Colonic mucosa (tissue), 4 donors: ENCODE measurements at regions not wholly inside any gene's neighbourhood (a gene's known extent, or its start where the extent isn't known, plus 50 kb on each side); places are given as distances from the start of the nearest gene placed in this dataset.

Source experiments
- DNase-seq: peaks from one replicate; pipeline ENCODE4 v3.0.0-alpha.2; 2020
- H3K27ac ChIP-seq: fragments of 200-600 bp; one replicate; pipeline ENCODE4 v1.8.0; 2021
- H3K27me3 ChIP-seq: fragments of 200-600 bp; one replicate; pipeline ENCODE4 v1.8.0; 2021
- H3K36me3 ChIP-seq: fragments of 200-600 bp; one replicate; pipeline ENCODE4 v1.8.0; 2021
- H3K4me1 ChIP-seq: fragments of 200-600 bp; one replicate; pipeline ENCODE4 v1.8.0; 2021; ENCODE audit warnings: mild to moderate bottlenecking
- H3K4me3 ChIP-seq: fragments of 200-600 bp; one replicate; pipeline ENCODE4 v1.8.0; 2021
- H3K9ac ChIP-seq, 2 donors: one replicate each; pipeline ENCODE4 v1.7.0; 2013; ENCODE audit warnings: control low read depth in 2 of 2, low read depth in 2 of 2, low read length in 2 of 2
- H3K9me3 ChIP-seq: fragments of 200-600 bp; one replicate; pipeline ENCODE4 v1.8.0; 2021
- intact Hi-C: fragments of 100-400 bp; cut with DNase I; formaldehyde crosslinking; loops from one replicate; pipeline ENCODE4 v1.14.1; 2022
- TF ChIP-seq, protein P1 (sequence below): fragments of 200-600 bp; IDR thresholded peaks from one replicate; pipeline ENCODE4 v1.8.0; 2022; ENCODE audit warnings: antibody characterized with exemption, mild to moderate bottlenecking
- donor health status: healthy.
- donor health status: DM: no; HTN: no; CAD: no.
- donor health status: DM: no; HTN: no; CAD: no.

DNA sequence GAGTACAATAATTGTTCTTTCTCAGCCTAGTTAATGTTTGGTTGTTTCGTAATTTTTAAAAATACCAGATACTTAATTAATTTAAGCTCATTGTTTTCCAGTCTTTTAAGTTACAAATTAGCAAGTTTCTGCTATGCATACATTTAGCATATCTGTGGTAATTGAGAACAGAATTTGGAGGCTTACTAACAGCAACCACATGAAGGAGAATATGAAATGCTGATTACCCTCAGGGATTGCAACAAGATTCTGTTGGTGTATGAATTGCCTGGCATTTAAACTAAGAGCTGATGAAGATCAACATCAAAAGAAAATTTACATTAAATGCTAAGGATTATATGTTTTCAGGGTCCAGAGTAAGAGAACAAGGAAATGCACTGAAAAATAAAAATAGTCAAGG is 580.0 kb upstream of the INTU start:
- Histone ChIP-seq H3K4me1 (no peaks in the 10 kb centered on the region), H3K36me3 (no peaks in the 10 kb centered on the region), H3K9me3 (no peaks in the 10 kb centered on the region), H3K27ac (no peak overlapping the region), H3K9ac (no peak overlapping the region), H3K4me3 (no peak overlapping the region), H3K27me3 (no peaks in the 10 kb centered on the region)
- intact Hi-C loops = no loop called here
- no peak for DNase-seq
- TF ChIP-seq, protein P1, sequence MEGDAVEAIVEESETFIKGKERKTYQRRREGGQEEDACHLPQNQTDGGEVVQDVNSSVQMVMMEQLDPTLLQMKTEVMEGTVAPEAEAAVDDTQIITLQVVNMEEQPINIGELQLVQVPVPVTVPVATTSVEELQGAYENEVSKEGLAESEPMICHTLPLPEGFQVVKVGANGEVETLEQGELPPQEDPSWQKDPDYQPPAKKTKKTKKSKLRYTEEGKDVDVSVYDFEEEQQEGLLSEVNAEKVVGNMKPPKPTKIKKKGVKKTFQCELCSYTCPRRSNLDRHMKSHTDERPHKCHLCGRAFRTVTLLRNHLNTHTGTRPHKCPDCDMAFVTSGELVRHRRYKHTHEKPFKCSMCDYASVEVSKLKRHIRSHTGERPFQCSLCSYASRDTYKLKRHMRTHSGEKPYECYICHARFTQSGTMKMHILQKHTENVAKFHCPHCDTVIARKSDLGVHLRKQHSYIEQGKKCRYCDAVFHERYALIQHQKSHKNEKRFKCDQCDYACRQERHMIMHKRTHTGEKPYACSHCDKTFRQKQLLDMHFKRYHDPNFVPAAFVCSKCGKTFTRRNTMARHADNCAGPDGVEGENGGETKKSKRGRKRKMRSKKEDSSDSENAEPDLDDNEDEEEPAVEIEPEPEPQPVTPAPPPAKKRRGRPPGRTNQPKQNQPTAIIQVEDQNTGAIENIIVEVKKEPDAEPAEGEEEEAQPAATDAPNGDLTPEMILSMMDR = no peak

DNA sequence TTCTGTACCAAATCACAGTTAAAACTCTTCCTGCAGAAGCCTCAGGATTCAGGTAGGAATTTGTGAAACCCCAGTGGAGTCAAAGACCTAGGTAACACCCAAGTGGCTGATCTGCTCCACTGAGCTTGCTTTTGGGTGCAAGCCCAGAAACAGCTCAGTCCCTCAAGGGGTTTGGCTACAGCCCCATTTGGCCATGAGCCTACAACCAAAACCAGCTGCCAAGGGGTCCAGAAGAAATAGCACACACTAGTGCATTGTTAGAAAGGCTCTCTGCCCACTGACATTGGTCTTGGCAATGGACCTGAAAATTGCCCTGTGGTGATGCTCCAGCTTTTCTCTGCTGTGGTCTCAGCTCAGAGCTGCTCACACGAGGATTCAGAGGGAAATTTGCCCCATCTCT is 577.4 kb upstream of the INTU start:
- DNase-seq = no peak
- H3K36me3 ChIP-seq = no peaks in the 10 kb centered on the region
- H3K27ac ChIP-seq = no peak overlapping the region
- intact Hi-C loops = no loop called here
- no peaks in the 10 kb centered on the region for H3K27me3 ChIP-seq
- no peaks in the 10 kb centered on the region for H3K9me3 ChIP-seq
- H3K4me1 ChIP-seq = no peaks in the 10 kb centered on the region
- no peak overlapping the region for H3K4me3 ChIP-seq
- H3K9ac ChIP-seq = no peak overlapping the region
- TF ChIP-seq, protein P1 = no peak

GRCh38 chr4:127069675-127070074 is 563.1 kb upstream of the INTU start:
- Histone ChIP-seq H3K27ac (no peak overlapping the region), H3K9me3 (no peaks in the 10 kb centered on the region), H3K27me3 (no peaks in the 10 kb centered on the region), H3K36me3 (no peaks in the 10 kb centered on the region), H3K4me3 (no peak overlapping the region), H3K9ac (no peak overlapping the region), H3K4me1 (no peaks in the 10 kb centered on the region)
- intact Hi-C loops = no loop called here
- DNase-seq = no peak
- TF ChIP-seq, protein P1 = no peak

DNA sequence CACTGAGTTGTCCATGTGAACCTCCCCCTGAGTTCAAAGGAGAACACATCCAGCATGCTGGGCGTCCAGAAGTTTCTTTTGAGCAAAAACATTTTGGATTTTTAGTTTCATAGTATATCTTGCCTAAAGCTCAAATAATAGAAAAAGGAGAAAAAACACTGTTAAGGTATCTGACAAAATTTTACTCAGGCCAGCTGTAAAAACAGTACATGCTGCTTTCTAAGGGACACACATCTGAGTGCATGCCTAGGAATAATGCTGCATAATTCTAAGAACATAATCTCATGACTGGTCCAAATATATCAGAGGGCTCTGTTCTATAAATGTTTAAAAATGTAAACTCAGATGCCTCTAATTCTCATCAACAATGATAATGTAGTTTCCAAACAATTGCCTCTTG is 561.3 kb upstream of the INTU start:
- Histone ChIP-seq H3K4me1 (no peaks in the 10 kb centered on the region), H3K4me3 (no peak overlapping the region), H3K27me3 (no peaks in the 10 kb centered on the region), H3K9ac (no peak overlapping the region), H3K9me3 (no peaks in the 10 kb centered on the region), H3K36me3 (no peaks in the 10 kb centered on the region), H3K27ac (no peak overlapping the region)
- no peak for DNase-seq
- TF ChIP-seq, protein P1 = no peak
- intact Hi-C loops = no loop called here

- Histone ChIP-seq H3K4me1 (no peaks in the 10 kb centered on the region), H3K27ac (no peak overlapping the region), H3K4me3 (no peak overlapping the region), H3K36me3 (no peaks in the 10 kb centered on the region), H3K27me3 (no peaks in the 10 kb centered on the region), H3K9ac (no peak overlapping the region), H3K9me3 (no peaks in the 10 kb centered on the region)
- intact Hi-C loops = no loop called here
- DNase-seq = no peak
- TF ChIP-seq, protein P1 = no peak
Measured at GRCh38 chr4:127080141-127080540, 552.6 kb upstream of the INTU start.

DNA sequence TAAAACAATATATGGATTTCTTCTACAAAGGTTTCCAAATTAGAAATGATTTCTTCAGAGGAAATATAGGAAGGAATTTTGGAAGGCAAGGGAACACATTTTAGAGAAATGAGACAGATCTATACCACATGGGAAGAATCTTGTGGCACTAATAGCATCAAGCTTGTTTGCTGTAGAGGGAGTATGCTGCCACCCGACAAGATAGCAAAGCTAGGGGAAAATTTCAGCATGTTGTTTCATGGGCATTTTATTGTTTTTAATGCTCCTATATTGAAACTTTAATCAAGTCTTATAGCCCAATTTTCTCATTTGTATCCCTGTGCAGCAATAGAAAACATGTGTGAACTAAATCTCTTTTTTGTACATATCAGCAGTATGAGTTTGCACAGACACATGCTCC is 551.7 kb upstream of the INTU start:
- H3K4me3 ChIP-seq = no peak overlapping the region
- DNase-seq = no peak
- no peak overlapping the region for H3K9ac ChIP-seq
- TF ChIP-seq, protein P1 = no peak
- H3K9me3 ChIP-seq = no peaks in the 10 kb centered on the region
- no peaks in the 10 kb centered on the region for H3K27me3 ChIP-seq
- H3K36me3 ChIP-seq = no peaks in the 10 kb centered on the region
- H3K4me1 ChIP-seq = no peaks in the 10 kb centered on the region
- H3K27ac ChIP-seq = no peak overlapping the region
- intact Hi-C loops = no loop called here
